ENCODE measurements at regions not wholly inside any gene's neighbourhood (a gene's known extent, or its start where the extent isn't known, plus 50 kb on each side); places are given as distances from the start of the nearest gene placed in this dataset.

DNA sequence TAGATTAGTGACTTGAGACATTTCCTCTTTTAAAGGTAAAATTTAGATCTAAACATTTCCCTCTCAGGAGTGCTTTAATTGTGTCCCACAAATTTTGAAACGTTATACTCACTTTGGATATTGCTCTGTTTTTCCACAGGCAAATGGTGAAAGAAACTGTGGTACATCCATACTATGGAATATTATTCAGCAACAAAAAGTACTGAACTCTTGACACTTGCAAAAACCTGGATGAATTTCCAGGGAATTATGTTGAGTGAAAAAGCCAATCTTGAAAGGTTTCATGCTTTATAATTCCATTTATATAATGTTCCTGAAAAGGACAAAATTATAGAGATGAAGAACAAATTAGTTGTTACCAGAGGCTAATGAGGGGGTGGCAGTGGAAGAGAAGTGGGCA, 153.3 kb upstream of the SVIL start:
- no peak overlapping the region for H3K18ac ChIP-seq (ENCODE audit: low read length)
- H3K23ac ChIP-seq (ENCODE audit: low read depth, low read length, poor library complexity) = no peak overlapping the region
- no peaks in the 10 kb centered on the region for H3K27me3 ChIP-seq (ENCODE audit: control insufficient read depth in 3 of 3, insufficient read depth in 3 of 3, low read depth in 1 of 3, low read length in 3 of 3)
- H3K79me1 ChIP-seq (ENCODE audit: low read depth, low read length) = no peaks in the 10 kb centered on the region
- no peak overlapping the region for H3K4me3 ChIP-seq (ENCODE audit: low read length in 2 of 2)
- H3K14ac ChIP-seq (ENCODE audit: low read length) = no peak overlapping the region
- no peak overlapping the region for H2BK120ac ChIP-seq (ENCODE audit: low read depth, low read length)
- no peaks in the 10 kb centered on the region for H3K9me3 ChIP-seq (replicated peaks in 1 of 2; ENCODE audit: control insufficient read depth in 2 of 2, insufficient read depth in 1 of 2, low read depth in 1 of 2, low read length in 2 of 2)
- DNase-seq (ENCODE audit: low spot score) = no peak
- H4K8ac ChIP-seq (ENCODE audit: low read depth, low read length) = no peak overlapping the region
- WGBS, 2 donors (ENCODE audit: extremely low coverage in 2 of 2, insufficient read length in 2 of 2, insufficient replicate concordance in 1 of 2) = no CpG with 5 or more reads among the region's 1 CpG
- no peaks in the 10 kb centered on the region for H3K4me1 ChIP-seq (ENCODE audit: control insufficient read depth in 2 of 2, insufficient read depth in 1 of 2, low read depth in 1 of 2, low read length in 2 of 2)
- no peak overlapping the region for H3K4me2 ChIP-seq (ENCODE audit: insufficient read depth, low read length, poor library complexity, severe bottlenecking)
- H4K91ac ChIP-seq (ENCODE audit: low read depth, low read length, poor library complexity) = no peak overlapping the region
- no peaks in the 10 kb centered on the region for H3K36me3 ChIP-seq (replicated peaks in 1 of 2; ENCODE audit: control insufficient read depth in 2 of 2, insufficient read depth in 2 of 2, low read length in 2 of 2)
- H2BK12ac ChIP-seq (ENCODE audit: low read length) = no peak overlapping the region
- H2AFZ ChIP-seq (ENCODE audit: low read length) = no peak overlapping the region
- no peak overlapping the region for H3K4ac ChIP-seq (ENCODE audit: low read length)
- H3K9ac ChIP-seq (ENCODE audit: low read depth, low read length, poor library complexity) = no peak overlapping the region
- no peak overlapping the region for H2BK5ac ChIP-seq (ENCODE audit: low read length)
- no peak overlapping the region for H2AK5ac ChIP-seq (ENCODE audit: low read depth, low read length)
- no peak overlapping the region for H2BK15ac ChIP-seq (ENCODE audit: low read length)
- H3K27ac ChIP-seq (replicated peaks; ENCODE audit: low read length) = no peak overlapping the region

DNA sequence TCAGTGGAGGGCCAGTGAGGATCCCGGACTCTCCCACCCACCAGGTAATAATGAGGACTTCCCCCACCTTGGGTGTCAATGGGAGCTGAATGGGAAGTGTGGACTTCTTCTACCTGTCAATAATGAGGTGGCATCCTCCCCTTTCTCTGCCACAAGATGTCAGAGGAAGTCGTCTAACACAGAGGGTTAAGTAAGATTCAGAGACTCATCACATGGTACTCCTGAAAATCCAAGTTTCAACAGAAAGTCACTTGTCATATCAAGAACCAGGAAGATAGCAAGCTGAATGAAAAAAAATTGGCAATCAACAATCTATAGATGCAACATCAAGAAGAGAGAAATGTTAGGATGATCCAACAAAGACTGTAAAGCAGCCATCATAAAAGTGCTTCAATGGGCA, 150.9 kb upstream of the SVIL start:
- H3K4me2 ChIP-seq (ENCODE audit: insufficient read depth, low read length, poor library complexity, severe bottlenecking) = no peak overlapping the region
- no peaks in the 10 kb centered on the region for H3K9me3 ChIP-seq (replicated peaks in 1 of 2; ENCODE audit: control insufficient read depth in 2 of 2, insufficient read depth in 1 of 2, low read depth in 1 of 2, low read length in 2 of 2)
- H3K27me3 ChIP-seq (ENCODE audit: control insufficient read depth in 3 of 3, insufficient read depth in 3 of 3, low read depth in 1 of 3, low read length in 3 of 3) = no peaks in the 10 kb centered on the region
- H4K8ac ChIP-seq (ENCODE audit: low read depth, low read length) = no peak overlapping the region
- no peak overlapping the region for H3K14ac ChIP-seq (ENCODE audit: low read length)
- no peak overlapping the region for H2AK5ac ChIP-seq (ENCODE audit: low read depth, low read length)
- no peaks in the 10 kb centered on the region for H3K36me3 ChIP-seq (replicated peaks in 1 of 2; ENCODE audit: control insufficient read depth in 2 of 2, insufficient read depth in 2 of 2, low read length in 2 of 2)
- WGBS, 2 donors (ENCODE audit: extremely low coverage in 2 of 2, insufficient read length in 2 of 2, insufficient replicate concordance in 1 of 2) = no CpG with 5 or more reads among the region's 2 CpGs
- H3K4me1 ChIP-seq (ENCODE audit: control insufficient read depth in 2 of 2, insufficient read depth in 1 of 2, low read depth in 1 of 2, low read length in 2 of 2) = no peaks in the 10 kb centered on the region
- no peak overlapping the region for H2BK120ac ChIP-seq (ENCODE audit: low read depth, low read length)
- H3K4me3 ChIP-seq (ENCODE audit: low read length in 2 of 2) = no peak overlapping the region
- H4K91ac ChIP-seq (ENCODE audit: low read depth, low read length, poor library complexity) = no peak overlapping the region
- DNase-seq (ENCODE audit: low spot score) = no peak
- no peak overlapping the region for H3K23ac ChIP-seq (ENCODE audit: low read depth, low read length, poor library complexity)
- no peak overlapping the region for H2BK15ac ChIP-seq (ENCODE audit: low read length)
- H2AFZ ChIP-seq (ENCODE audit: low read length) = no peak overlapping the region
- H3K79me1 ChIP-seq (ENCODE audit: low read depth, low read length) = no peaks in the 10 kb centered on the region
- no peak overlapping the region for H3K4ac ChIP-seq (ENCODE audit: low read length)
- H2BK5ac ChIP-seq (ENCODE audit: low read length) = no peak overlapping the region
- no peak overlapping the region for H3K18ac ChIP-seq (ENCODE audit: low read length)
- H2BK12ac ChIP-seq (ENCODE audit: low read length) = no peak overlapping the region
- no peak overlapping the region for H3K9ac ChIP-seq (ENCODE audit: low read depth, low read length, poor library complexity)
- H3K27ac ChIP-seq (replicated peaks; ENCODE audit: low read length) = no peak overlapping the region

- H2BK12ac ChIP-seq (ENCODE audit: low read length) = no peak overlapping the region
- H3K9ac ChIP-seq (ENCODE audit: low read depth, low read length, poor library complexity) = no peak overlapping the region
- H2AK5ac ChIP-seq (ENCODE audit: low read depth, low read length) = no peak overlapping the region
- no peak overlapping the region for H3K23ac ChIP-seq (ENCODE audit: low read depth, low read length, poor library complexity)
- H3K27me3 ChIP-seq (ENCODE audit: control insufficient read depth in 3 of 3, insufficient read depth in 3 of 3, low read depth in 1 of 3, low read length in 3 of 3) = no peaks in the 10 kb centered on the region
- no peak overlapping the region for H3K4me2 ChIP-seq (ENCODE audit: insufficient read depth, low read length, poor library complexity, severe bottlenecking)
- no peak overlapping the region for H3K18ac ChIP-seq (ENCODE audit: low read length)
- no peak overlapping the region for H2BK15ac ChIP-seq (ENCODE audit: low read length)
- no peaks in the 10 kb centered on the region for H3K4me1 ChIP-seq (ENCODE audit: control insufficient read depth in 2 of 2, insufficient read depth in 1 of 2, low read depth in 1 of 2, low read length in 2 of 2)
- H2BK120ac ChIP-seq (ENCODE audit: low read depth, low read length) = no peak overlapping the region
- WGBS, 2 donors (ENCODE audit: extremely low coverage in 2 of 2, insufficient read length in 2 of 2, insufficient replicate concordance in 1 of 2) = no CpG with 5 or more reads among the region's 7 CpGs
- no peak overlapping the region for H2BK5ac ChIP-seq (ENCODE audit: low read length)
- H3K4me3 ChIP-seq (ENCODE audit: low read length in 2 of 2) = no peak overlapping the region
- no peak for DNase-seq (ENCODE audit: low spot score)
- H3K14ac ChIP-seq (ENCODE audit: low read length) = no peak overlapping the region
- no peak overlapping the region for H3K4ac ChIP-seq (ENCODE audit: low read length)
- no peak overlapping the region for H4K8ac ChIP-seq (ENCODE audit: low read depth, low read length)
- no peaks in the 10 kb centered on the region for H3K36me3 ChIP-seq (replicated peaks in 1 of 2; ENCODE audit: control insufficient read depth in 2 of 2, insufficient read depth in 2 of 2, low read length in 2 of 2)
- H2AFZ ChIP-seq (ENCODE audit: low read length) = no peak overlapping the region
- no peaks in the 10 kb centered on the region for H3K79me1 ChIP-seq (ENCODE audit: low read depth, low read length)
- H3K27ac ChIP-seq (replicated peaks; ENCODE audit: low read length) = no peak overlapping the region
- H3K9me3 ChIP-seq (replicated peaks in 1 of 2; ENCODE audit: control insufficient read depth in 2 of 2, insufficient read depth in 1 of 2, low read depth in 1 of 2, low read length in 2 of 2) = no peaks in the 10 kb centered on the region
- no peak overlapping the region for H4K91ac ChIP-seq (ENCODE audit: low read depth, low read length, poor library complexity)
These were observed 149.5 kb upstream of the SVIL start for GRCh38 chr10:29784175-29784773.

DNA sequence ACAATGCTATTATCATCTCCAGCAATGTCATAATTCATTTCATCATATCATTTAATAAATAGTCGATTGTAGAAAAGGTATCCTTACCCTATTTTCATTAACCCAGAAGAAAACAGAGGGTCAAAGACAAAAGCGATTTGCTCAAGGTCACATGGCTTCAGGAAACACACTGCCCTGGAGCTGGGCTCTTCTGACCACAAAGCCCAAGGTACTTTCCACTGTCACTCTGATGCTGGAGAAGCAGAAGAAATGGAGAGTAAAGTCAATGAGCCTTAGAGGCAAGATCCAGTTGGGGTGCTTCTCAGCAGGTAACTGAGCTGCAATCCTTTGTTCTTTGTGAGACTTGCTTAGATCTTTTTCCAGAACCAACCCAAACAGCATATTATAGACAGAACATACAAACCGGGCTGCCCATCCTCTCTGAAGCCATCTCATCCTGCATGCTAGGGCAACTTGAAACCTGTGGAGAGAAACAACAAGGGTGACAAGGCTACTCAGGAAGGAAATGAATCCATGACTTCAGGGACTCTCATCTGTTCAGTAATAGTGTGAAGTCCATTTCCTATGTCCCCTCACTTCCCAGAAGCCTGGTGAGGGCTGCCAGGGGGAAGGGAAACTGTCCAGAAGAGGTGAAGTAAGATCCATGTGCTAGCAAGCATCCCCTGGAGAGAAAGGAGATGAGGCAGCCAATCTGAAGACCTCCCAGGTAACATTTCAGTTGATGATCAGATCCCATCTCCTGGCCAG, 148.6 kb upstream of the SVIL start:
- Histone ChIP-seq H3K4me3 (ENCODE audit: low read length in 2 of 2) (no peak overlapping the region), H3K14ac (ENCODE audit: low read length) (no peak overlapping the region), H3K4ac (ENCODE audit: low read length) (no peak overlapping the region), H2AK5ac (ENCODE audit: low read depth, low read length) (no peak overlapping the region), H2AFZ (ENCODE audit: low read length) (no peak overlapping the region), H3K9ac (ENCODE audit: low read depth, low read length, poor library complexity) (no peak overlapping the region), H3K18ac (ENCODE audit: low read length) (no peak overlapping the region), H3K4me1 (ENCODE audit: control insufficient read depth in 2 of 2, insufficient read depth in 1 of 2, low read depth in 1 of 2, low read length in 2 of 2) (no peaks in the 10 kb centered on the region), H3K36me3 (replicated peaks in 1 of 2; ENCODE audit: control insufficient read depth in 2 of 2, insufficient read depth in 2 of 2, low read length in 2 of 2) (no peaks in the 10 kb centered on the region), H2BK12ac (ENCODE audit: low read length) (no peak overlapping the region), H3K27me3 (ENCODE audit: control insufficient read depth in 3 of 3, insufficient read depth in 3 of 3, low read depth in 1 of 3, low read length in 3 of 3) (no peaks in the 10 kb centered on the region), H2BK120ac (ENCODE audit: low read depth, low read length) (no peak overlapping the region), H3K4me2 (ENCODE audit: insufficient read depth, low read length, poor library complexity, severe bottlenecking) (no peak overlapping the region), H2BK5ac (ENCODE audit: low read length) (no peak overlapping the region), H3K9me3 (replicated peaks in 1 of 2; ENCODE audit: control insufficient read depth in 2 of 2, insufficient read depth in 1 of 2, low read depth in 1 of 2, low read length in 2 of 2) (no peaks in the 10 kb centered on the region), H3K79me1 (ENCODE audit: low read depth, low read length) (no peaks in the 10 kb centered on the region), H3K23ac (ENCODE audit: low read depth, low read length, poor library complexity) (no peak overlapping the region), H2BK15ac (ENCODE audit: low read length) (peak overlapping the region; percentile 1), H4K91ac (ENCODE audit: low read depth, low read length, poor library complexity) (no peak overlapping the region), H4K8ac (ENCODE audit: low read depth, low read length) (peak overlapping the region; percentile 43), H3K27ac (replicated peaks; ENCODE audit: low read length) (no peak overlapping the region)
- no peak for DNase-seq (ENCODE audit: low spot score)
- WGBS, 2 donors (ENCODE audit: extremely low coverage in 2 of 2, insufficient read length in 2 of 2, insufficient replicate concordance in 1 of 2) = no CpG with 5 or more reads among the region's 3 CpGs

Measured in neuronal stem cell (in vitro differentiated cells).